GM19452 (cell line): ENCODE measurements at regions not wholly inside any gene's neighbourhood (a gene's known extent, or its start where the extent isn't known, plus 50 kb on each side); places are given as distances from the start of the nearest gene placed in this dataset.
A peak's percentile ranks its signal among the peaks of the same experiment; 100 is the strongest.
"Not testable (repeated sequence)": the region's sequence is repeated elsewhere in the genome, so short reads cannot be mapped to it uniquely, and the experiment has no call there.

Experiments
- ATAC-seq: cut with Tn5 transposase; IDR thresholded peaks from one replicate; pipeline ENCODE4 v1.9.1; 2021; ENCODE audit not compliant: unreplicated experiment

DNA sequence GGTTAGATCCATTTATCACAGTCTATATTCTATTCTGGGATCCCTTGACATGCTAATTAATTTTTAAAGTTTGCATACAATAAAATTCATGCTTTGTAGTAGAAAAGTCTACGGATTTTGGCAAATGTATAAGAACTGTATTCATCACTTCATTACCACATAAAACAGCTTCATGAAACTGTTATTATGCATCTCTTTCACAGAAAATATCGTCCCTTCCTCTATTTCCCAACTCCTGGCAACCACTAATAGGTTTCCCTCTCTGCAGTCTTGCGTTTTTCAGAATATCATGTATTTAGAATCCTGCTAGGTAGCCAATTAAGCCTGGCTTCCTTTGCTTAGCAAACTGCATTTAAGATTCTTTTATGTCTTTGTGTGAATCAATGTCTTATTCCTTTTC lies 441.3 kb upstream of the RGS17 start:
- no peak for ATAC-seq

DNA sequence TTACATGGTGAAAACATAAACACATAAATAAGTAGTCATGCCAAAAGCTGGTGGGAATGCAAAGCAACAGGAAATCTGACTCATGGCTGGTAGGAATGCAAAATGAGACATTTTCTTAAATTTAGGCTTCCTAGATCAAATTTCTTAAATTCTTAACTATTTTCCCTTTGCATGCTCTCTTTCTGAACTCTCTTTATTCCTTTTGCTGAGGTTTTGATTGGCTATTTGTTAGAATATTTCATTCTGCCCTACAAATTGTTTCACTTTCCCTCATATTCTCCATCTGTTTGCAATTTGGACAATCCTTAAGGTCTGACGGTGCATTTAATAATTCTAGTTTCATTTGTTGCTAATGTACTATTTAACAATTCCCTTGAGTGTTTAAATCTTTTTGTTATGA lies 437.5 kb upstream of the RGS17 start:
- no peak for ATAC-seq

DNA sequence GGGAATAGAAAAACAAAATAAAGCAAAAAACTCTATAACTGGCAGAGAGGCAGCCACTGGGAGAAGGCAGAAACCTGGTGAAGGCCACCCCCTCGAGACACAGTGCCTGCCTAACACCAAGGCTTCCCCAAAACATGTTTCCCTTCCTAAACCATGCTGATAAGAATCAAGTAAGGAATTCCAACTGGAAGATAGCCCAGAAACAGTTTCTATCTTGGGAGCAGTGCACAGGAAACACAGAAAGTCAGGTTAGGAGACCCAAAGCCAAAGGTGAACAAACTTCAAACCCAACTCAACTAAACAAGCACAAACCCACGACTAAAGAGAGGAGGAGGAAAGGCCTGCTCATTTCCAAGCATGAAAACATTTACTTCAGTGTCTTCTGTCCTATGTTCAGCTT lies 433.7 kb upstream of the RGS17 start:
- no peak for ATAC-seq

GRCh38 chr6:153563001-153563400 lies 431.9 kb upstream of the RGS17 start:
- ATAC-seq: no peak

DNA sequence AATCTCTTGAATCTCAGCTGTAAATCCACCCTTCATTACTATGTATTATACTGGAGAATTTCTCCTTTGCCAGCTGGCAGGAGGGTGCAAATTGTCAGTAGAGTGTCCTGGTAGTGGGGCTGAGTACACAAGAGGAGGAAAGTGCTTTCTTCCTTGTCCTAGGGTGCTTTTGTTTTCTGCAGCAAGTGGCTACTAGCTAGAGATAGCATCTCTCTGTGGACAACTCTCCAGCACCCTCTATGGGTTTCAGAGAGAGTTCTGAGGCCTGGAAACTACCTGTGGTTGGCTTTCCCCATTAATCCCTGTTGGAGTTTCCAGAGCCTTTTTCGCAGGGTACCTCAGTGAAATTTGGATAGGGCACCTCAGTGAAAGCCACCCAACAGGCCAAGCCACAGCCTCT lies 422.5 kb upstream of the RGS17 start:
- ATAC-seq: no peak

DNA sequence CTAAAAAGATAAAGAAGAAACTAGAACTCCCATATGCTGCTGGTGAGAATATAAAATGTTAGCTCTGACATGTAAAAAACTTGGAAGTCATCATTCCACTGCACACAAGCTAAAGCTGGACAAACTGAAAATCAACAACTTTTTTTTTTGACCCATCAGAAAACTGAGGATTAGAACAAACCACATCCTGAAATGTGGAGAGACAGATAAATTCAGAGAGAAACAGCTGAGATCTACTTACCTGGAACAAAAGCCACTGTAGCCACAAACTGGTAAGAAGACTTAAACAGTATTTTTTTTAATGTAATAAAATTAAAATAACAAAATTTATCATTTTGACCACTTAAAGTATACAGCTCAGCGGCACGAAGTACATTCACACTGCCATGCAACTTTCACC lies 408.5 kb upstream of the RGS17 start:
- no peak for ATAC-seq

DNA sequence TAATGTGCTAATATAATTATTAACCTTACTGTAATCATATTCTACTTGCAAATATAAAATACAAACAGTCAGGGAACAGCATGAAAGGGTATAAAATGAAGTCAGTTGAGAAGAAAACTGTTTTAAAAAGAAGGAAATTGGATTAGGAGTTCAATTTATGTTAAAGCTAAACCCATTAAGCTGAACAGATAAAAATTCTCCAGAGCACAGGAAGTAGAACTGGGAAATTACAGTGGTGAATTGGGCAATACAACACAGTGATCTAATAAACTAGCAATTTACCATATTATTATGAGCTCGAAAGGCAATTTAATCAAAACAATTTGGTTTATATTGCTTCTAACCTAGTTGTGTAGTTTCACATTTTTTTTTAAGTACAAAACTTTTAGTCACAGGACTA lies 407.4 kb upstream of the RGS17 start:
- ATAC-seq: no peak

DNA sequence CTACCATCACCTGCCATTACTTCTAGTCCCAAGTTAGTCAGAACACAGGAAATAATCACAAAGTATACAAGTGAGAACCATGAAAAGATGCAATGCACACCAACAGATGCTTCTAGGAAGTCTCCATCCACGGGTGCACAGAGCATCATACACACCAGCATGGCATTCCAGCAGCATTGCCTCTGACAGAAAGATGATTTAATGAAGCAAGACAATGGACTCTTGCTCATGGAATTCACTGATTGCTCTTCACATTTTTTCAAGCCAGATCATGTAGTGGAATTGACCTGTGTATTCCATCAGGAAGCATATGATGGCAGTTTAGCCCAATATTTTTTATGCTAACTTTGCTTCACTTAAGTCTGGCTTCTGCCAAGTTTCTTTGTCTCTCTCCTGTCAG lies 406.3 kb upstream of the RGS17 start:
- no peak for ATAC-seq

DNA sequence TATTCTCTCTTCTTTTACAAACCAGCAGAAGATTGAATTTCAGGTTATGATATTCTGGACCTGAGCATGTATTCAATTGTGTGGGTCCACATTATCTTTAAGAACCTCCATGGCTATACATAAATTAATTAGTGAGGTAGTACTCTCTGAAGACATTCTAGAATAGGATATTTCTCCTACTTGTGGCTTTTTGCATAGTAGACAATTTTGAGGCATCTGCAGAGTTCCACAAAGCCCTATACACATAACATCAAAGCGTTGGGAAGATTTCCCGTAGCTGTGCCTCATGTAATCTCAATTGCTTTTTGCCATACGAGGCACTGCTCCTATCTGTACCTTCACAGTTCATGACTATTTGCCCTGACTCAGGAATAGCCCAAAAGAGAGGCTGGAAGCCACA lies 395.4 kb upstream of the RGS17 start:
- ATAC-seq: no peak

- no peak for ATAC-seq
Observed at GRCh38 chr6:153525998-153526397, 394.9 kb upstream of the RGS17 start.

- no peak for ATAC-seq
Observed at GRCh38 chr6:153523390-153523789, 392.3 kb upstream of the RGS17 start.

DNA sequence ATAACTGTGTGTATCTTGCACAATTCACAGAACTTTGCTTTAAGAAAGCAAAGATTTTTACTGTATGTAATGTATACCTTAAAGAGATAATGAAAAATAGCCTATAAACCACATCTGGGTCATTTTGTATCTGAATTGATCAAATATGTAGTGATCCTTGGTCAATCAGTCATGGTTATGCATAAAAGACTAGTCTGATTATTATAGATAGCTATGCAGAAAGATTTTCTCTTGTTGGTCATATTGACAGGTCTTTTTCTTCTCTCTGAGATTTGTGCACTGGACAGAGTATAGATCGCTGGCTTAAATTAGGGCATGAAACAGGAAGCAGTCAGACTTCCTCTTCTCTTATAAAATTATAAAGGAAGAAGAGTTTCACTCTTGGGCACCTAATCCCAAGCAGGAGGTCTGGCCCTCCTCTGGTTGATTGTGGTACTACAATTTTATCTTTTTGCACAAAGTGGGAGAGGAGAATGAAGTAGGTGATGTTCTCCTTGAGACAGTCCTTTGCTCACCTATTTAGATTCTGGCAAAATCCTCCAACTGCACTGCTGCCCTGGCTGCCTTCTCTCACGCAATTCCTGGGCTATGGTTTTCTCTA lies 380.9 kb upstream of the RGS17 start:
- peak; percentile 81 for ATAC-seq

DNA sequence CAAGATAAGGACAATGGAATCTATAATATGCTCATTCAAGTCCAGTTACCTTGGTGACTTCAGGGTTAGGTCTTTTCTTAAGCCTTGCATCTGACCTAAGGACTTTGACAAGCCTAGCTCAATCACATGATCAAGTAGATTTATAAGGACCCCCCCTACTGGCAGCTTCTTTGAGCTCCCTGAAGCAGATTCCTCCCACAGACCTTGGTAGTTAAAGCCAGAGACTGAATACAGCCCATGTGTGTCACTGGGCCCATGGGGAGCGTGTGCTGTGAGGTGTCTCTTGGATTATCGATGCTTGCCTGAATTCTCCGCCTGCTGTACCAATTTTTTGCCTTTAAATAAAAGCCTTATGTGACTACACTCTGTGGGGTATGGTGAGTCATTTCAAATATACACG lies 372.7 kb upstream of the RGS17 start:
- no peak for ATAC-seq

DNA sequence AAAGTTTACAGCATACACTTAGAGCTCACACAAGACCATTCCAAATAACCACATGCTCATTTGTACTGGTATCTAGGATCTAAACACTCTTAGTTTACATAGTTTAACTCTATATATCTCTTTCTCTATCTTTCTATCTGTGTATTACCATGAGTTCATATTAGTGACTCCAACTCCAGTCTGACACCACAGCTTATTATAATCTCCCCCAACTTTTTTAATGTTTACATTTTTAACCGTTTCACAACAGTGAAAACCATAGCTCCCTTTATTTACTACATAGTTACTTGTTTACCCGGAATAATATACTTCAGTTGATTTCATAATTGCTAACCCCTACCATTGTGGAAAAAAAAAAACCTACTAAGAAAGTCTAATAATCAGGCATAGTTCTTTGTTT lies 362.4 kb upstream of the RGS17 start:
- no peak for ATAC-seq

DNA sequence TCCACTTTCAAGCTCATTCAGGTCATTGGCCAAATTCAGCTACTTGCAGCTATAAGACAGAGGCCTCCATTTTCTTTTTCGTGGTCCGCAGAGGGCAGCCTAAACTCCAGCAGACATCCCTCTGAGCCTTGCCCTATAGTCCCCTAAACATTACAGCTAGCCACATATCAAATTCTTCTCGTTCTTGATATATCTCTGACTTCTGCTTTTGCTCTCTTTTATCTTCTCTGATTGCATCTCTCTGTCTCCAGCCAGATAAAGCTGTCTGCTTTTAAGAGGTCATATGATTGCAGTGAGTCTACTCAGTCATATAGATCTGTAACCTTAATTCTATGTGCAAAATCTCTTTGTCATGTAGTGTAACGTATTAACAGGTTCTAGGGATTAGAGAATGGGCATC lies 358.4 kb upstream of the RGS17 start:
- ATAC-seq: no peak

DNA sequence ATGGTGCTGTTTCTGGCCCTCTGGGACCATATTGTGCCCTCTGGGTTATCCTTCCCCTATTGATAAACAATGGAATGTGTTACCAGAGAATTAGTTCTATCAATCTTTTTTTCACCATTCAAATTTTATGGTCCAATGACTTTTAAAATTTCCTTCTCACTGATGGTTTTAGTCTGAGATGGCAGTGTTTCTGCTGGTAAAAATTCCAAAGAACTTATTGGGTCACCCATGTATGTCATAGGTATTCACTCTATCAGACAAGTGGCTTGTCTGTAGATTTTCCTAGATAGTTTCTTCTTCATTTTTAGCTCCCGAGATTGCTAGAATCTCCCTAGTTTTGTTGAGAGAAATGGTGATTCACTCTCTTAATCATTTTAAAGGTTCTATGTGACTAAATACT lies 357.2 kb upstream of the RGS17 start:
- no peak for ATAC-seq

- no peak for ATAC-seq
Observed at GRCh38 chr6:153485072-153485471, 354.0 kb upstream of the RGS17 start.

DNA sequence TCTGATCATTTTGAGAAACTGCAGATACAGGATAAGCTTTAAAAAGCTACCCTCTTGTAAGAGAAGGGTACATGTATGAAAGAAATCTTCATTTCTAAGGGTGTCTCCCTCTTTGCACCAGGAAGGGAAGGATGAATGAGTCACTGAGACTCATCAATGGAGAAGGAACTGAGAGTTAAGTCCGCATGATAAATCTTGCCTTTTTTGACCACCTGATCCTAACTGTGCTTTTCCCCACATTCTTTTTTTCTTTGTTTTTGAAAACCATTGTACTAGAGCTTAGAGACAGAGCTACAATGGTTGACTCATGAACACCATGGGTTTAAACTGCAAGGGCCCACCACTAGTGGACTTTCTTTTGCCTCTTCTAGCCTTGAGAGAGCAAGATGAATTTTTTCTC lies 353.0 kb upstream of the RGS17 start:
- ATAC-seq: no peak

GRCh38 chr6:153476243-153476642 lies 345.2 kb upstream of the RGS17 start:
- no peak for ATAC-seq

- no peak for ATAC-seq
Observed at GRCh38 chr6:153465050-153465449, 334.0 kb upstream of the RGS17 start.

- no peak for ATAC-seq
Observed at GRCh38 chr6:153449279-153449678, 318.2 kb upstream of the RGS17 start.

- ATAC-seq: not testable (repeated sequence)
Observed at GRCh38 chr6:153442749-153443148, 311.7 kb upstream of the RGS17 start.

- ATAC-seq: no peak
Observed at GRCh38 chr6:153442096-153442495, 311.0 kb upstream of the RGS17 start.

DNA sequence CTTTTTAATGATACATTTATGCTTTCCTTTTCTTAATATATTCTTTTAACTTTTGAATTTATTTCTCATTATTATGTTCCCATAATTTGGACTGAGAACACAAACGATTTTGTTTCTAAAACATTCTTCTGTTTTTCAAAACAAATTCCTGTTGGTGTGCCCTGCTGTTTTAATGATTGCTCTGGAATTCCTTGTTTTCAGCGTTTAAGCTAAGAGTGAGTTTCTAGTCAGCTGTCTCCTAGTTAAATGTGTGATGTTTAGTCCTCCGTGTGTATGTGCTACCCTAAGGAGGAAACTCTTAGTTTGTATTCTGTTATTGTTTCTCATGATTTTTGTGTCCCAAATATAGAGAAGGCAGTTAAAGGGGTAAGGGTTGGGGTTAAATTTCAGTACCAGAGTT lies 306.1 kb upstream of the RGS17 start:
- ATAC-seq: no peak
